ENCODE measurements at regions not wholly inside any gene's neighbourhood (a gene's known extent, or its start where the extent isn't known, plus 50 kb on each side); places are given as distances from the start of the nearest gene placed in this dataset.

DNA sequence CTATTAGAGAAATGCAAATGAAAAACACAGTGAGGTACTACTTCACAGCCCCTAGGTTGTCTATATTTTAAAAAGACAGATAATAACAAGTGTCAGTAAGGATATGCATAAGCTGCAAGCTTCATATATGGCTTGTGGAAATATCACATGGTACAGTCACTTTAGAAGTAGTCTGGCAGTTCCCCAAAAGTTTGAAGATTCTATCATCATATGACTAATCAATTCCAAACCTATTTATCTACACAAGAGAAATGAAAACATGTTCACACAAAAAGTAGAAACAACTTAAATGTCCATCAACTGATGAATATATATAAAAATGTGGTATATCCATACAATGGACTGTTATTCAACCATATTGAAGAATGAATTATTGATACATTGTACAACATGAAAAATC lies 185.8 kb upstream of the STK26 start:
- no peaks in the 10 kb centered on the region for H3K9me3 Mint-ChIP-seq
- no peaks in the 10 kb centered on the region for H3K36me3 ChIP-seq (ENCODE audit: insufficient read depth, low read length)
- H3K27ac ChIP-seq (ENCODE audit: low read depth in 1 of 2, low read length in 2 of 2) = no peak overlapping the region
- ATAC-seq (ENCODE audit: poor library complexity) (no peak), DNase-seq (no peak)
- intact Hi-C loops (cut with DNase I, micrococcal nuclease) = no loop called here
- no peak overlapping the region for H3K4me3 Mint-ChIP-seq
- no peak overlapping the region for H3K4me3 ChIP-seq (ENCODE audit: low read length)
- peaks cover 6% of the 10 kb centered on the region for H3K4me1 ChIP-seq (ENCODE audit: insufficient read depth, low read length)
- no peaks in the 10 kb centered on the region for H3K4me1 Mint-ChIP-seq (ENCODE audit: low read depth)
- ChIA-PET CTCF (no interaction called here), POLR2A (no interaction called here)
- no peaks in the 10 kb centered on the region for H3K36me3 Mint-ChIP-seq (ENCODE audit: low read depth)
- TF ChIP-seq, protein P1, sequence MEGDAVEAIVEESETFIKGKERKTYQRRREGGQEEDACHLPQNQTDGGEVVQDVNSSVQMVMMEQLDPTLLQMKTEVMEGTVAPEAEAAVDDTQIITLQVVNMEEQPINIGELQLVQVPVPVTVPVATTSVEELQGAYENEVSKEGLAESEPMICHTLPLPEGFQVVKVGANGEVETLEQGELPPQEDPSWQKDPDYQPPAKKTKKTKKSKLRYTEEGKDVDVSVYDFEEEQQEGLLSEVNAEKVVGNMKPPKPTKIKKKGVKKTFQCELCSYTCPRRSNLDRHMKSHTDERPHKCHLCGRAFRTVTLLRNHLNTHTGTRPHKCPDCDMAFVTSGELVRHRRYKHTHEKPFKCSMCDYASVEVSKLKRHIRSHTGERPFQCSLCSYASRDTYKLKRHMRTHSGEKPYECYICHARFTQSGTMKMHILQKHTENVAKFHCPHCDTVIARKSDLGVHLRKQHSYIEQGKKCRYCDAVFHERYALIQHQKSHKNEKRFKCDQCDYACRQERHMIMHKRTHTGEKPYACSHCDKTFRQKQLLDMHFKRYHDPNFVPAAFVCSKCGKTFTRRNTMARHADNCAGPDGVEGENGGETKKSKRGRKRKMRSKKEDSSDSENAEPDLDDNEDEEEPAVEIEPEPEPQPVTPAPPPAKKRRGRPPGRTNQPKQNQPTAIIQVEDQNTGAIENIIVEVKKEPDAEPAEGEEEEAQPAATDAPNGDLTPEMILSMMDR (IDR thresholded peaks at IDR 0.05) = no peak
- H3K9me3 ChIP-seq (ENCODE audit: control insufficient read depth in 1 of 2, insufficient read depth in 1 of 2, low read length in 2 of 2) = no peaks in the 10 kb centered on the region
- no peak overlapping the region for H3K27ac Mint-ChIP-seq
- no peaks in the 10 kb centered on the region for H3K27me3 Mint-ChIP-seq
- no peaks in the 10 kb centered on the region for H3K27me3 ChIP-seq (ENCODE audit: control insufficient read depth in 1 of 2, insufficient read depth in 2 of 2, low read length in 2 of 2)

GRCh38 chrX:131840799-131841495 lies 182.2 kb upstream of the STK26 start:
- Mint-ChIP-seq H3K36me3 (ENCODE audit: low read depth) (no peaks in the 10 kb centered on the region), H3K9me3 (no peaks in the 10 kb centered on the region), H3K4me3 (no peak overlapping the region), H3K27me3 (no peaks in the 10 kb centered on the region), H3K4me1 (ENCODE audit: low read depth) (no peaks in the 10 kb centered on the region), H3K27ac (no peak overlapping the region)
- no peak overlapping the region for H3K4me3 ChIP-seq (ENCODE audit: low read length)
- POLR2A ChIA-PET = interaction anchor here (1.2 kb wide), 1 partner anchor 182 kb away, joined by 4 read pairs; no protein-coding TSS in a partner anchor
- CTCF ChIA-PET = interaction anchor here (1.0 to 1.8 kb wide), 5 partner anchors 8 to 751 kb away, joined by 3 to 10 read pairs (median 3); partner anchors contain the start of gene RAP2C
- H3K27ac ChIP-seq (ENCODE audit: low read depth in 1 of 2, low read length in 2 of 2) = no peak overlapping the region
- intact Hi-C loops (cut with DNase I, micrococcal nuclease) = loop anchor here (2.0 to 5.0 kb wide), 5 partner anchors 231 to 791 kb away; no protein-coding TSS in a partner anchor
- H3K36me3 ChIP-seq (ENCODE audit: insufficient read depth, low read length) = no peaks in the 10 kb centered on the region
- DNase-seq (no peak), ATAC-seq (ENCODE audit: poor library complexity) (no peak)
- H3K9me3 ChIP-seq (ENCODE audit: control insufficient read depth in 1 of 2, insufficient read depth in 1 of 2, low read length in 2 of 2) = no peaks in the 10 kb centered on the region
- H3K27me3 ChIP-seq (ENCODE audit: control insufficient read depth in 1 of 2, insufficient read depth in 2 of 2, low read length in 2 of 2) = no peaks in the 10 kb centered on the region
- TF ChIP-seq, protein P1 (IDR thresholded peaks at IDR 0.05) = no peak
- peaks cover 6% of the 10 kb centered on the region for H3K4me1 ChIP-seq (ENCODE audit: insufficient read depth, low read length)

DNA sequence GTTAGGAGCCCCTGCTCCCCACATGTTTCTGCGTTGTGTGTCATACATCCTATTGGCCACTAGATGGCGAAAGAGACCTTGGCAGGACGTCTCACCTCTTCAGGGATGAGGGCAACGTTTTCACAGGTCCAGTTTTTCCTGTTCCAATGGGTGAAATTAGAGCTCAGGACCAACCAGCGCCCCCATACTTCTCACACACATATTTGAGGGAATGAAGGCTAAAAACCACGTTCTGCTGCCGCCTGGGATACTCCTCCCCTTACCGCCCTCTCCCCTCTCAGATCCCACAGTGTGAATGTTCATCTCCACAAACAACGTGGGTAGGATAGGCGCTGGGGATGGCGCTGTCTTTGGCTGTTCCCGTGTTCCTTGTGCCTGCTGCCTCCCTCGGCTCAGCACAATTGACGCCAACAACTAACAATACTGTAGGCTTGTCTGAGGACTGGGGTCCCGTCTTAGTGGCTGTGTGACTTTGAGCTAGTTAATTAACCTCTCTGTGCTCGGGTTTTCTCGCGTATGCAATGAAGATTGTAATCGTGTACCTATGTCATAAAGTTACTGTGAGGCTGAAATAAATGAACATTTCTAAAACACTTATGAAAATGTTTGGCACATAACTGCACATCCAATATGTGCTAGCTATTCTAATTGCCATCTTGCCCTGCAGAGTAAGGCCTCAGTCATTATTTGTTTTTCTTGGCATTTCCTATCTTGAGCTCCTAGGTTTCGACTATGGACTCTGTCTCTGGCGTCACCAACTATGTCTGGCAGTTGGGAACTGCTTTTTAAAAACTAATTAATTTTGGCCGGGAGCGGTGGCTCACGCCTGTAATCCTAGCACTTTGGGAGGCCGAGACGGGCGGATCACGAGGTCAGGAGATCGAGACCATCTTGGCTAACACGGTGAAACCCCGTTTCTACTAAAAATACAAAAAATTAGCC lies 181.3 kb upstream of the STK26 start:
- Histone ChIP-seq H3K27ac (ENCODE audit: low read depth in 1 of 2, low read length in 2 of 2) (no peak overlapping the region), H3K9me3 (ENCODE audit: control insufficient read depth in 1 of 2, insufficient read depth in 1 of 2, low read length in 2 of 2) (no peaks in the 10 kb centered on the region), H3K27me3 (ENCODE audit: control insufficient read depth in 1 of 2, insufficient read depth in 2 of 2, low read length in 2 of 2) (no peaks in the 10 kb centered on the region), H3K36me3 (ENCODE audit: insufficient read depth, low read length) (no peaks in the 10 kb centered on the region), H3K4me3 (ENCODE audit: low read length) (no peak overlapping the region), H3K4me1 (ENCODE audit: insufficient read depth, low read length) (peaks cover 6% of the 10 kb centered on the region)
- DNase-seq (peak in 7 of 14 experiments; percentile 2 to 72 (median 43)), ATAC-seq (ENCODE audit: poor library complexity) (peak; percentile 64)
- ChIA-PET POLR2A (interaction anchor here (1.2 kb wide), 2 partner anchors 181 to 229 kb away, joined by 4 to 5 read pairs; no protein-coding TSS in a partner anchor), CTCF (interaction anchor here (1.0 to 1.8 kb wide), 5 partner anchors 9 to 751 kb away, joined by 3 to 10 read pairs (median 3); partner anchors contain the start of gene RAP2C)
- H3K9me3 Mint-ChIP-seq = no peaks in the 10 kb centered on the region
- no peaks in the 10 kb centered on the region for H3K27me3 Mint-ChIP-seq
- TF ChIP-seq, protein P1 (IDR thresholded peaks at IDR 0.05) = peak; percentile 63
- H3K27ac Mint-ChIP-seq = no peak overlapping the region
- no peaks in the 10 kb centered on the region for H3K36me3 Mint-ChIP-seq (ENCODE audit: low read depth)
- H3K4me3 Mint-ChIP-seq = no peak overlapping the region
- H3K4me1 Mint-ChIP-seq (ENCODE audit: low read depth) = no peaks in the 10 kb centered on the region
- intact Hi-C loops (cut with DNase I, micrococcal nuclease) = loop anchor here (2.0 to 5.0 kb wide), 5 partner anchors 231 to 791 kb away; no protein-coding TSS in a partner anchor

All from CD4-positive, alpha-beta T cell (primary cell).